A549 (cell line): ENCODE measurements at regions not wholly inside any gene's neighbourhood (a gene's known extent, or its start where the extent isn't known, plus 50 kb on each side); places are given as distances from the start of the nearest gene placed in this dataset.

ENCODE experiments used
- ATAC-seq, 2 experiments: fragments of 200-7000 bp in 1 of 2; fragments of >200 bp in 1 of 2; cut with Nextera tagmentation in 1 of 2; cut with Tn5 transposase in 1 of 2; 3 replicates each; pipeline versions ENCODE4 v1.8.0 to v1.9.1; 2018 to 2020; ENCODE audit warnings: mild to moderate bottlenecking in 1 of 2, moderate library complexity in 1 of 2
- CTCF ChIA-PET: fragments of 300-600 bp; sonication (Branson Sonifier 250); formaldehyde crosslinking; extraction: SDS; loops from one replicate; lab custom pipeline; 2021; ENCODE audit warnings: antibody characterized with exemption, inconsistent platforms; lab: Yijun Ruan, JAX
- POLR2A ChIA-PET: fragments of 350-600 bp; formaldehyde crosslinking; extraction: SDS; loops from one replicate; lab custom pipeline; 2021; ENCODE audit warnings: antibody characterized with exemption, inconsistent platforms; lab: Yijun Ruan, JAX
- DNase-seq, 2 experiments: peaks; one replicate each; pipeline versions ENCODE4 v3.0.0 to v3.0.0-alpha.2; 2011 to 2016; ENCODE audit warnings: low read depth in 1 of 2, low spot score in 1 of 2
- FAIRE-seq: peaks from 2 replicates; lab custom pipeline; 2011; peaks lifted over from hg19 to GRCh38; lab: Jason Lieb, UNC
- H3K27ac ChIP-seq, 2 experiments: fragments of >200 bp; sonication (Bioruptor Twin); formaldehyde crosslinking; 3 replicates each; pipeline ENCODE4 v1.5.1; 2016 to 2017
- H3K4me1 ChIP-seq: fragments of >200 bp; sonication (Bioruptor Twin); formaldehyde crosslinking; 3 replicates; pipeline ENCODE4 v1.6.1; 2016
- H3K4me2 ChIP-seq: fragments of >200 bp; sonication (Bioruptor Twin); formaldehyde crosslinking; 3 replicates; pipeline ENCODE4 v1.6.1; 2016
- H3K4me3 ChIP-seq: fragments of >200 bp; sonication (Bioruptor Twin); formaldehyde crosslinking; 3 replicates; pipeline ENCODE4 v1.5.1; 2016
- H3K9me3 ChIP-seq: fragments of >200 bp; sonication (Bioruptor Twin); formaldehyde crosslinking; 3 replicates; pipeline ENCODE4 v1.6.1; 2016
- BCL3 ChIP-seq: fragments of >200 bp; sonication (Bioruptor Twin); formaldehyde crosslinking; IDR thresholded peaks from 3 replicates; pipeline ENCODE4 v1.6.1; 2016
- CHD4 ChIP-seq: fragments of 200-600 bp; sonication (generic); IDR thresholded peaks from 2 replicates; pipeline ENCODE4 v1.6.1; 2016; ENCODE audit warnings: antibody characterized with exemption, mild to moderate bottlenecking, borderline replicate concordance
- FOXS1 ChIP-seq: fragments of 250-450 bp; sonication (Bioruptor Pico); IDR thresholded peaks from 2 replicates; pipeline ENCODE4 v1.5.0; 2020; ENCODE audit warnings: mild to moderate bottlenecking, moderate library complexity
- HDAC2 ChIP-seq: fragments of 200-600 bp; sonication (generic); IDR thresholded peaks from 2 replicates; pipeline ENCODE4 v1.6.1; 2016
- HOXA7 ChIP-seq: fragments of 250-450 bp; sonication (Bioruptor Pico); IDR thresholded peaks from 2 replicates; pipeline ENCODE4 v1.5.0; 2020; ENCODE audit warnings: mild to moderate bottlenecking, moderate library complexity
- HOXB5 ChIP-seq: fragments of 250-450 bp; sonication (Bioruptor Pico); IDR thresholded peaks from 2 replicates; pipeline ENCODE4 v1.5.0; 2020; ENCODE audit warnings: mild to moderate bottlenecking, moderate library complexity
- JUN ChIP-seq, 2 experiments: fragments of >200 bp; sonication (Bioruptor Twin); formaldehyde crosslinking; IDR thresholded peaks; 2 replicates in 1 of 2; 3 replicates in 1 of 2; pipeline ENCODE4 v1.6.1; 2016 to 2017
- JUNB ChIP-seq: fragments of >200 bp; sonication (Bioruptor Twin); formaldehyde crosslinking; IDR thresholded peaks from 2 replicates; pipeline ENCODE4 v1.6.1; 2016
- KDM5A ChIP-seq: fragments of 200-600 bp; sonication (generic); IDR thresholded peaks from 2 replicates; pipeline ENCODE4 v1.6.1; 2016; ENCODE audit warnings: antibody characterized with exemption, mild to moderate bottlenecking
- MAFK ChIP-seq: fragments of 450-650 bp; IDR thresholded peaks from 2 replicates; pipeline ENCODE4 v1.6.1; 2014; ENCODE audit not compliant: partially characterized antibody
- MAX ChIP-seq: IDR thresholded peaks from 2 replicates; pipeline ENCODE4 v1.6.1; 2012
- NFE2L2 ChIP-seq: fragments of 150-350 bp; conservative IDR thresholded peaks from 2 replicates; pipeline ENCODE4 v1.6.1; 2014; ENCODE audit warnings: low read length
- NPAS2 ChIP-seq: fragments of 250-450 bp; sonication (Bioruptor Pico); IDR thresholded peaks from 2 replicates; pipeline ENCODE4 v1.8.0; 2022; ENCODE audit warnings: mild to moderate bottlenecking, moderate library complexity, borderline replicate concordance
- PBX3 ChIP-seq: IDR thresholded peaks from 2 replicates; pipeline ENCODE4 v1.6.1; 2012
- PHF8 ChIP-seq: fragments of 200-600 bp; sonication (generic); IDR thresholded peaks from 2 replicates; pipeline ENCODE4 v1.6.1; 2016; ENCODE audit warnings: low read depth, mild to moderate bottlenecking, antibody characterized with exemption, moderate library complexity, borderline replicate concordance
- POLR2AphosphoS2 ChIP-seq: conservative IDR thresholded peaks from 2 replicates; pipeline ENCODE4 v1.6.1; 2012; ENCODE audit warnings: low read length, improper control_type of control experiment, inconsistent platforms
- REST ChIP-seq: fragments of 200-600 bp; sonication (generic); IDR thresholded peaks from 2 replicates; pipeline ENCODE4 v1.6.1; 2016; ENCODE audit warnings: antibody characterized with exemption, mild to moderate bottlenecking, moderate library complexity
- SMC3 ChIP-seq: fragments of >200 bp; sonication (Bioruptor Twin); formaldehyde crosslinking; IDR thresholded peaks from 3 replicates; pipeline ENCODE4 v1.6.1; 2018; ENCODE audit warnings: inconsistent platforms
- TFCP2L1 ChIP-seq: fragments of 250-450 bp; sonication (Bioruptor Pico); IDR thresholded peaks from 2 replicates; pipeline ENCODE4 v1.5.0; 2021; ENCODE audit warnings: mild to moderate bottlenecking
- TP53 ChIP-seq: fragments of 250-450 bp; sonication (Bioruptor Pico); IDR thresholded peaks from 2 replicates; pipeline ENCODE4 v1.5.0; 2021; ENCODE audit warnings: mild to moderate bottlenecking, moderate library complexity
- ZC3H11A ChIP-seq: fragments of 450-650 bp; IDR thresholded peaks from 2 replicates; pipeline ENCODE4 v1.6.1; 2014; ENCODE audit warnings: antibody characterized with exemption, mild to moderate bottlenecking
- WGBS: methylation state at CpG from one replicate; pipeline ENCODE4 v1.1.6; 2017; ENCODE audit errors: missing lambda C conversion rate; 5-methylcytosine and 5-hydroxymethylcytosine counted together

GRCh38 chr6:18601516-18602020, 214.4 kb downstream of the RNF144B start:
- ChIA-PET POLR2A (no interaction called here), CTCF (no interaction called here)
- DNase-seq (no peak), FAIRE-seq (no peak), ATAC-seq (no peak)
- H3K27ac ChIP-seq = no peak overlapping the region
- no peak for TF ChIP-seq TFCP2L1
- no peak overlapping the region for H3K4me2 ChIP-seq
- no peaks in the 10 kb centered on the region for H3K9me3 ChIP-seq
- WGBS = 11% methylated on average over 5 of the region's 5 CpGs
- H3K4me1 ChIP-seq = no peaks in the 10 kb centered on the region
- H3K4me3 ChIP-seq = no peak overlapping the region

- POLR2A ChIA-PET = no interaction called here
- WGBS = 100% methylated on average over 2 of the region's 2 CpGs
Observed at GRCh38 chr6:18602931-18603330, 215.8 kb downstream of the RNF144B start.

GRCh38 chr6:18603361-18603760, 216.2 kb downstream of the RNF144B start:
- no peak for ATAC-seq
- Histone ChIP-seq H3K27ac (no peak overlapping the region), H3K9me3 (no peaks in the 10 kb centered on the region), H3K4me1 (no peaks in the 10 kb centered on the region), H3K4me2 (no peak overlapping the region), H3K4me3 (no peak overlapping the region)
- CTCF ChIA-PET = interaction anchor here (1.1 kb wide), 1 partner anchor 10 kb away, joined by 3 read pairs; no protein-coding TSS in a partner anchor
- TF ChIP-seq ZC3H11A (no peak), HOXB5 (no peak), NPAS2 (CRISPR knock-in tag) (no peak), PBX3 (no peak), TP53 (CRISPR knock-in tag) (no peak), MAX (no peak), FOXS1 (CRISPR knock-in tag) (no peak), CHD4 (no peak), KDM5A (no peak), JUNB (no peak)
- FAIRE-seq = no peak
- POLR2A ChIA-PET = no interaction called here
- 9% methylated on average over 5 of the region's 5 CpGs for WGBS
- no peak for DNase-seq

More at GRCh38 chr6:18602931-18603330, 215.8 kb downstream of the RNF144B start:
- TF ChIP-seq BCL3 (no peak), TP53 (CRISPR knock-in tag) (no peak), POLR2AphosphoS2 (no peak), CHD4 (no peak), HDAC2 (no peak)
- CTCF ChIA-PET = interaction anchor here (1.1 kb wide), 1 partner anchor 9 kb away, joined by 3 read pairs; no protein-coding TSS in a partner anchor
- DNase-seq (no peak), FAIRE-seq (no peak), ATAC-seq (no peak)
- Histone ChIP-seq H3K4me2 (no peak overlapping the region), H3K9me3 (no peaks in the 10 kb centered on the region), H3K4me3 (no peak overlapping the region), H3K27ac (no peak overlapping the region), H3K4me1 (no peaks in the 10 kb centered on the region)

- DNase-seq (no peak), ATAC-seq (no peak), FAIRE-seq (no peak)
- WGBS = 3% methylated on average over 3 of the region's 3 CpGs
- Histone ChIP-seq H3K4me1 (no peaks in the 10 kb centered on the region), H3K27ac (no peak overlapping the region), H3K9me3 (no peaks in the 10 kb centered on the region; the same call in 2 of the 3 replicates), H3K4me3 (no peak overlapping the region), H3K4me2 (no peak overlapping the region)
- CTCF ChIA-PET = interaction anchor here (0.8 to 1.2 kb wide), 2 partner anchors 9 to 11 kb away, joined by 3 read pairs; no protein-coding TSS in a partner anchor
- POLR2A ChIA-PET = no interaction called here
- no peak for TF ChIP-seq HOXA7 (CRISPR knock-in tag)
- TF ChIP-seq JUNB = no peak
- TF ChIP-seq NFE2L2 = no peak
- no peak for TF ChIP-seq BCL3
- no peak for TF ChIP-seq PHF8
- no peak for TF ChIP-seq SMC3
- no peak for TF ChIP-seq JUN (IDR thresholded peaks at IDR 0.05)
- no peak for TF ChIP-seq TFCP2L1
- TF ChIP-seq MAFK = no peak
- no peak for TF ChIP-seq REST
- no peak for TF ChIP-seq HDAC2
Observed at GRCh38 chr6:18605841-18606240, 218.7 kb downstream of the RNF144B start.
